GM23248 (cell line): ENCODE measurements at regions not wholly inside any gene's neighbourhood (a gene's known extent, or its start where the extent isn't known, plus 50 kb on each side); places are given as distances from the start of the nearest gene placed in this dataset.

ENCODE experiments used
- DNase-seq: peaks from one replicate; pipeline ENCODE4 v3.0.0-alpha.2; 2015
- H2AFZ ChIP-seq: fragments of 200-600 bp; sonication (generic); 2 replicates; pipeline ENCODE4 v1.6.1; 2016; ENCODE audit warnings: antibody characterized with exemption
- H3F3A ChIP-seq: fragments of 200-600 bp; sonication (generic); 2 replicates; pipeline ENCODE4 v1.6.1; 2016; ENCODE audit warnings: mild to moderate bottlenecking, antibody characterized with exemption, mixed run types; ENCODE audit not compliant: insufficient read depth
- H3K27ac ChIP-seq: fragments of 200-600 bp; sonication (generic); 2 replicates; pipeline ENCODE4 v1.5.1; 2016; ENCODE audit warnings: mild to moderate bottlenecking
- H3K27me3 ChIP-seq: fragments of 200-600 bp; sonication (generic); replicated peaks from 2 replicates; pipeline ENCODE4 v1.6.1; 2016; ENCODE audit warnings: mild to moderate bottlenecking; ENCODE audit not compliant: insufficient read depth
- H3K36me3 ChIP-seq: fragments of 200-600 bp; sonication (generic); 2 replicates; pipeline ENCODE4 v1.6.1; 2016; ENCODE audit warnings: low read depth, mild to moderate bottlenecking
- H3K4me1 ChIP-seq: fragments of 200-600 bp; sonication (generic); 2 replicates; pipeline ENCODE4 v1.6.1; 2016; ENCODE audit warnings: mild to moderate bottlenecking; ENCODE audit not compliant: insufficient read depth
- H3K4me2 ChIP-seq: fragments of 200-600 bp; sonication (generic); one replicate; pipeline ENCODE4 v1.6.1; 2016; ENCODE audit warnings: mild to moderate bottlenecking; ENCODE audit not compliant: unreplicated experiment
- H3K4me3 ChIP-seq: fragments of 200-600 bp; sonication (generic); 2 replicates; pipeline ENCODE4 v1.5.1; 2016; ENCODE audit warnings: mild to moderate bottlenecking
- H3K79me2 ChIP-seq: fragments of 200-600 bp; sonication (generic); 2 replicates; pipeline ENCODE4 v1.6.1; 2016; ENCODE audit warnings: mild to moderate bottlenecking; ENCODE audit not compliant: insufficient read depth
- H3K9ac ChIP-seq: fragments of 200-600 bp; sonication (generic); 2 replicates; pipeline ENCODE4 v1.6.1; 2016; ENCODE audit warnings: mild to moderate bottlenecking
- H3K9me2 ChIP-seq: fragments of 200-600 bp; sonication (generic); 2 replicates; pipeline ENCODE4 v1.6.1; 2016; ENCODE audit warnings: mixed run types, mild to moderate bottlenecking, moderate library complexity; ENCODE audit not compliant: insufficient read depth
- H3K9me3 ChIP-seq: fragments of 200-600 bp; sonication (generic); one replicate; pipeline ENCODE4 v1.6.1; 2017; ENCODE audit warnings: low read depth
- H4K20me1 ChIP-seq: fragments of 200-600 bp; sonication (generic); 2 replicates; pipeline ENCODE4 v1.6.0; 2016; ENCODE audit not compliant: insufficient read depth
- EZH2 ChIP-seq: fragments of 200-600 bp; sonication (generic); IDR thresholded peaks from 2 replicates; pipeline ENCODE4 v1.6.1; 2018; ENCODE audit warnings: antibody characterized with exemption, mild to moderate bottlenecking; ENCODE audit not compliant: insufficient read depth, poor library complexity, severe bottlenecking
- EZH2phosphoT487 ChIP-seq: fragments of 200-600 bp; sonication (generic); IDR thresholded peaks from 2 replicates; pipeline ENCODE4 v1.6.1; 2018; ENCODE audit warnings: antibody characterized with exemption, moderate library complexity, mild to moderate bottlenecking, low read depth; ENCODE audit not compliant: insufficient read depth
- WGBS, 2 experiments: methylation state at CpG; one replicate each; pipeline ENCODE4 v1.1.6; 2015 to 2017; ENCODE audit warnings: low lambda C conversion rate in 2 of 2, low coverage in 1 of 2; ENCODE audit errors: missing lambda C conversion rate in 2 of 2; 5-methylcytosine and 5-hydroxymethylcytosine counted together
- in situ Hi-C: fragments of 300-500 bp; cut with MboI; formaldehyde crosslinking; loops from 2 replicates; pipeline ENCODE4 v1.15.0; 2020

GRCh38 chr3:23000371-23000770, 202.8 kb upstream of the UBE2E2 start:
- no peak for TF ChIP-seq EZH2phosphoT487
- no peak for TF ChIP-seq EZH2
- no peak for DNase-seq
- H3K4me2 ChIP-seq: no peak overlapping the region
- H3K9ac ChIP-seq: no peak overlapping the region
- no peak overlapping the region for H2AFZ ChIP-seq
- H3F3A ChIP-seq: 0 out of 2 replicates have a peak, but pooled peaks cover 2% of the 10 kb centered on the region
- no peak overlapping the region for H3K27ac ChIP-seq
- H3K4me1 ChIP-seq: peaks cover 10% of the 10 kb centered on the region
- in situ Hi-C loops: no loop called here
- 73 to 83% methylated on average over 4 of the region's 4 CpGs for WGBS, 2 experiments
- H4K20me1 ChIP-seq: no peaks in the 10 kb centered on the region
- no peaks in the 10 kb centered on the region for H3K9me2 ChIP-seq
- H3K4me3 ChIP-seq: no peak overlapping the region
- H3K27me3 ChIP-seq: 0 out of 2 replicates have a peak, but pooled peaks cover 7% of the 10 kb centered on the region
- no peaks in the 10 kb centered on the region for H3K9me3 ChIP-seq
- H3K79me2 ChIP-seq: no peaks in the 10 kb centered on the region
- no peaks in the 10 kb centered on the region for H3K36me3 ChIP-seq

- Histone ChIP-seq H3K79me2 (no peaks in the 10 kb centered on the region), H3K9ac (no peak overlapping the region), H3K9me3 (no peaks in the 10 kb centered on the region), H3F3A (0 out of 2 replicates have a peak, but pooled peaks cover 4% of the 10 kb centered on the region), H4K20me1 (no peaks in the 10 kb centered on the region), H3K27me3 (no peaks in the 10 kb centered on the region), H3K27ac (no peak overlapping the region), H3K36me3 (no peaks in the 10 kb centered on the region), H3K4me1 (peaks cover 14% of the 10 kb centered on the region), H3K9me2 (no peaks in the 10 kb centered on the region), H3K4me2 (no peak overlapping the region), H2AFZ (no peak overlapping the region), H3K4me3 (no peak overlapping the region)
- in situ Hi-C loops: no loop called here
- WGBS, 2 experiments: 95% methylated on average over 1 of the region's 1 CpG
- no peak for DNase-seq
- no peak for TF ChIP-seq EZH2
- TF ChIP-seq EZH2phosphoT487: no peak
These were observed 201.0 kb upstream of the UBE2E2 start for GRCh38 chr3:23002151-23002550.

GRCh38 chr3:23002836-23003732, 200.0 kb upstream of the UBE2E2 start:
- no peaks in the 10 kb centered on the region for H3K9me3 ChIP-seq
- H3K4me1 ChIP-seq: peaks cover 14% of the 10 kb centered on the region
- no peak overlapping the region for H3K4me3 ChIP-seq
- no peaks in the 10 kb centered on the region for H3K9me2 ChIP-seq
- H3F3A ChIP-seq: 0 out of 2 replicates have a peak, but pooled peaks cover 4% of the 10 kb centered on the region
- H3K79me2 ChIP-seq: no peaks in the 10 kb centered on the region
- H3K27ac ChIP-seq: no peak overlapping the region
- peak; percentile 5 for DNase-seq
- H3K4me2 ChIP-seq: no peak overlapping the region
- 80 to 81% methylated on average over 15 of the region's 15 CpGs for WGBS, 2 experiments
- in situ Hi-C loops: no loop called here
- no peaks in the 10 kb centered on the region for H3K36me3 ChIP-seq
- TF ChIP-seq EZH2 (no peak), EZH2phosphoT487 (no peak)
- no peaks in the 10 kb centered on the region for H3K27me3 ChIP-seq
- no peaks in the 10 kb centered on the region for H4K20me1 ChIP-seq
- no peak overlapping the region for H3K9ac ChIP-seq
- no peak overlapping the region for H2AFZ ChIP-seq

- no peaks in the 10 kb centered on the region for H3K79me2 ChIP-seq
- DNase-seq: no peak
- WGBS, 2 experiments: 89 to 97% methylated on average over 4 of the region's 4 CpGs
- no peaks in the 10 kb centered on the region for H3K27me3 ChIP-seq
- H3K36me3 ChIP-seq: no peaks in the 10 kb centered on the region
- H3F3A ChIP-seq: 0 out of 2 replicates have a peak, but pooled peaks cover 4% of the 10 kb centered on the region
- no peak overlapping the region for H3K9ac ChIP-seq
- H3K27ac ChIP-seq: no peak overlapping the region
- no peaks in the 10 kb centered on the region for H3K9me3 ChIP-seq
- H4K20me1 ChIP-seq: no peaks in the 10 kb centered on the region
- no peak overlapping the region for H3K4me2 ChIP-seq
- no peak for TF ChIP-seq EZH2phosphoT487
- no peak for TF ChIP-seq EZH2
- in situ Hi-C loops: no loop called here
- peaks cover 14% of the 10 kb centered on the region for H3K4me1 ChIP-seq
- no peak overlapping the region for H3K4me3 ChIP-seq
- no peaks in the 10 kb centered on the region for H3K9me2 ChIP-seq
- no peak overlapping the region for H2AFZ ChIP-seq
These were observed 199.4 kb upstream of the UBE2E2 start for GRCh38 chr3:23003733-23004046.
